HK-2 (cell line): ENCODE measurements at regions not wholly inside any gene's neighbourhood (a gene's known extent, or its start where the extent isn't known, plus 50 kb on each side); places are given as distances from the start of the nearest gene placed in this dataset.
"Not testable (repeated sequence)": the region's sequence is repeated elsewhere in the genome, so short reads cannot be mapped to it uniquely, and the experiment has no call there.

Source experiments
- DNase-seq: peaks from one replicate; pipeline ENCODE4 v3.0.0-alpha.2; 2018; ENCODE audit not compliant: unreplicated experiment

DNA sequence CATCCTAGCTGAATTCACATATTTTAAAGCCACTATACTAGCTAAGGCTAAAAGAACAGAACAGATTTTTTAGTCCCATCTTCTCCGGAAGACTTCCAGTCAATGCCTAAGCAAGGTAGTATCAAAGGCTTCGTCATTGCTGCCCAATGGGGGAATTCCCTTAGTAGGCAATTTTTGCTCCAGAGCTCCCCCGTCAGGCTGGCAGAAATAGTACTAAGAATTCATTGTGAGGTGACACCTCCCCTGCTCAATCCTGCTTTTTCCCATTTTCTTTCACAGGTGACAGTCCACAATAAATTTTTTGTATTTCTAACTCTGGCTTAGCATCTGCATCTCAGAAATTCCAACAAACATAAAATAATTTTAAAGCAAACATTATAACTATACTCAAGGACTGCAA, 52.8 kb upstream of the SRSF6 start:
- peak; percentile 30 for DNase-seq

- not testable (repeated sequence) for DNase-seq
Measured at GRCh38 chr20:43400882-43401281, 56.8 kb upstream of the SRSF6 start.

GRCh38 chr20:43398676-43399324, 58.9 kb upstream of the SRSF6 start:
- DNase-seq, result no peak

GRCh38 chr20:43397147-43397546, 60.5 kb upstream of the SRSF6 start:
- DNase-seq, result no peak

GRCh38 chr20:43393052-43393451, 64.6 kb upstream of the SRSF6 start:
- DNase-seq, result no peak

- no peak for DNase-seq
Measured at GRCh38 chr20:43392561-43392960, 65.1 kb upstream of the SRSF6 start.

- DNase-seq, result no peak
Measured at GRCh38 chr20:43389839-43390626, 67.7 kb upstream of the SRSF6 start.

DNA sequence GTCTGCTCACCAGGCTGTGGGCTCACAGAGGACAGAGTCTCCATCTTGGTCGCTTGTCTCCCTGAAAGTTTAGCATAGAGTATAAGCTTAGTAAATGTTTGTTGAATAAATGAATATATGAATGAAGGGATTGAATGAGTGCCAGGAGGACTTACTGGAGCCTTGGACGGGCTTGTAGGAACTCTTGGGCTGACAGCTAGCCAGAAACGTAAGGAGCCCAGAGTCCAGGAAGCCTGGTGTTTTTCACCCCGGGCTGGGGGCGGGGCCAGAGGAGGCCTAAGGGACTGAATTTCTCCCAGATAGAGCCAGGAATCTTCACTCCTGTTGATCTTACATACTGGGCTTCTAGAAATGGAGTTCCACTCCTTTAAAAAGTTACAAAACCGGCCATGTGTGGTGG, 68.5 kb upstream of the SRSF6 start:
- DNase-seq, result no peak

DNA sequence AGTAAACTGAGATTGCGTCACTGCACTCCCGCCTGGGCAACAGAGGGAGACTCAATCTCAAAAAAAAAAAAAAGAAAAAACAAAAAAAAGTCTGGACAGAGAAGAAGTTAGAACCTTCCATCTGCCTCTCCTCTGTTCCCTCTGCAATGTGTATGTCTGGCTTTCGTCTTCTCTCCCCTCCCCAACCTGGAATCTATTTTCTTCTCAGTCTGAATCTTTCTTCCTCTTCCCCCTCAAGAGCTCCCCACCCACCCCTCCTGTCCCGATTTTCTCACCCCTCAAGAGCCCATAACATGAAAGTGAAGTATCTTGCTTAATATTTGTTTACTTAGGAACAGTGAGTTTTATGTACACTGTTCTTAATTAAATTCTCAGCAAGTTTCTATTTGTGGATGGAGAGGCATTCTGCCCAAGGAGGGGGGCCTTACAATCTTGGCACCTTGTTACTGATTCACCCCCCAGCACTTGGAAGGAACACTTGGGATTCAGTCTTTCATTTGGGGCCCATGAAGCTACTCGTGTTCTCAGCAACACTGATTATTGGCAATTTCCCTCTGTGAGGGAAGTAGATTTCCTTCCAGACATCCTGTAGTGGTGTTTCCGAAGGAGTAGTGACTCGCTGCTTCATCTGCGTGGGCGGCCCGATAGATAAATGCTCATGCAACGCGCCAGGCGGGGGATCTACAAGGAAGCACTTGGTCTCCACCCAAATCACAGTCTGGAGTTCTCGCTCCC, 69.3 kb upstream of the SRSF6 start:
- DNase-seq, result no peak

- no peak for DNase-seq
Measured at GRCh38 chr20:43387737-43388136, 70.0 kb upstream of the SRSF6 start.

GRCh38 chr20:43386878-43387277, 70.8 kb upstream of the SRSF6 start:
- no peak for DNase-seq

- no peak for DNase-seq
Measured at GRCh38 chr20:43385914-43386313, 71.8 kb upstream of the SRSF6 start.

GRCh38 chr20:43384101-43384940, 73.4 kb upstream of the SRSF6 start:
- no peak for DNase-seq

DNA sequence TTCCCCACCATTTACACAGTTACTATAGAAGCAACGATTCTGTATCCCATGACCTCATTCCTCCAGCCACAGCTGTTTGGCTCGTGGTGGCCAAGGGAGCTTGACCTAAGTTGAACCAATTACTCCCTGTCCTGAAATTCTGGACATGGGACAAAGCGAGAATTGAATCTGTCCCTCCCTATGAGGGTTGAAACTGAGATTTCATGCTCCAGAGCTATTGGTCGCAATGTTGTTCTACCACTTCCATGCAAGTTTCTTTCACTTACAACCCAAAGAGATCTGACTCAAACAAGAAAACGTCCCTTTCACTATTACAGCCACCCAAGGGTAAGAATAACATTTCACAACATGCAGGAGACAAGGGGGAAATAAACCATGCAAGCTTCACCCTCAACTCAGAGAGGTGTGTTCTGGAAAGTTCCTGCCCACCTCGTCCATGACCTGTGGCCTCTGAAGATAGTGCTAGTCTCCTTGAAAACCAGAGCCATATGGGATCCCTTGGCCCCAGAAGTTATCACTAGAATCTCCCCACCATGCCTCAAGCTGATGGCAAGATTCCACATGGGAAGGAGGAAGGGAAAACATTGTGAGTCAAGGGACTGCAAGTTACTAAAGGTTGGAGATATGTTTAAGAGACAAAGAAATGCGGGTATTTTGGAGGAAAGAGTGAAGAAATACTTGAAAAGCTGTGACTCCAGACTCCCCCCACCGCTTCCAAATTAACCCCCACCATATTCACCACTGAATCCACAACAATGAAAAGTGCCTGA, 74.5 kb upstream of the SRSF6 start:
- no peak for DNase-seq

GRCh38 chr20:43382135-43382534, 75.6 kb upstream of the SRSF6 start:
- DNase-seq, result not testable (repeated sequence)

- not testable (repeated sequence) for DNase-seq
Measured at GRCh38 chr20:43381533-43381932, 76.2 kb upstream of the SRSF6 start.

GRCh38 chr20:43379239-43379917, 78.3 kb upstream of the SRSF6 start:
- DNase-seq, result peak; percentile 59

DNA sequence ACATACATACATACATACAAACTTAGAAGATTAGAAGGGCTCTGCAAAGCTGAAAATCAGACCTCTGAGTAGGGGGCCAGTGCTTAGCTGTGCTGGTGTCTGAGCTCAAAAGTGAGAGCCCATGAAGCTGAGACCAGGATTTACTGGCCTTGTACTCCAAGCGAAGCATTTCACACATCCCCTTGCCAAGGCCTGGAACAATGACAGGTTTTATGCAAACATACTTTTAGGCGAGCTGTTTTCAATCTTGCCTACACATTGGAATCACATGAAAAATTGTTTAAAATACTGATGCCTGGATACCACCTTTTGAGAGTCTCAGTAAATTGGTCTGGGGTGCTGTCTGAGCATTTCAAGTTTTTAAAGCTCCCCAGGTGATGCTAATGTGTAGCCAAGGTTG, 80.9 kb upstream of the SRSF6 start:
- DNase-seq, result no peak

GRCh38 chr20:43375591-43375990, 82.1 kb upstream of the SRSF6 start:
- no peak for DNase-seq

GRCh38 chr20:43372051-43372450, 85.6 kb upstream of the SRSF6 start:
- no peak for DNase-seq

DNA sequence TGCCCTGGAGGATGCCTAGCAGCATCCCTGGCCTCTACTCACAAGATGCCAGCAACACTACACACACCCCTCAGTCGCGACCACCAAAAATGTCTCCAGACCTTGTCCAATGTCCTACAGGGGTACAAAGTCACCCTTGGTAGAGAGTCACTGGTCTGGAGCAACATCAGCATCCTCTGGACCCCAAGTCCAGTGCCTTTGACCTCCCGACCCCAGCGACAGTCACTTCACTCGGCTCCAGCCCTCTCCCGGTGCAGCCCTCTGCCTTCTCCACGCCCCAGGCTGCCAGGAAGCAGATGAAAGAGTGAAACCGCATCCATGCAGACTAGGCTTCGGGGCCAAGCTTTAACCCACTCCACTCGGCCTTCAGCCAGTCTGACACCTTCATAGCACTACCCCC, 92.0 kb upstream of the SRSF6 start:
- DNase-seq, result no peak
